ENCODE measurements at regions not wholly inside any gene's neighbourhood (a gene's known extent, or its start where the extent isn't known, plus 50 kb on each side); places are given as distances from the start of the nearest gene placed in this dataset.
"Not testable (repeated sequence)": the region's sequence is repeated elsewhere in the genome, so short reads cannot be mapped to it uniquely, and the experiment has no call there.

GRCh38 chr12:46604684-46605083 lies 221.1 kb downstream of the SLC38A4 start:
- Histone ChIP-seq H3K4me3 (ENCODE audit: low read depth in 1 of 3, low read length in 3 of 3) (no peak overlapping the region), H3K27me3 (ENCODE audit: control insufficient read depth in 3 of 3, insufficient read depth in 3 of 3, low read length in 3 of 3) (no peaks in the 10 kb centered on the region), H3K36me3 (ENCODE audit: control insufficient read depth in 3 of 3, insufficient read depth in 2 of 3, low read depth in 1 of 3, low read length in 3 of 3) (no peaks in the 10 kb centered on the region), H3K27ac (ENCODE audit: low read depth in 1 of 3, low read length in 2 of 3) (no peak overlapping the region), H3K9me3 (ENCODE audit: control insufficient read depth in 2 of 2, insufficient read depth in 1 of 2, low read depth in 1 of 2, low read length in 1 of 2) (peaks cover 0 to 23% of the 10 kb centered on the region in 2 donors), H3K4me1 (ENCODE audit: control insufficient read depth in 3 of 3, insufficient read depth in 2 of 3, low read depth in 1 of 3, low read length in 2 of 3) (peaks cover 0 to 4% (median 0%) of the 10 kb centered on the region in 3 donors)
- FAIRE-seq, result no peak
- WGBS, 3 donors, result 88 to 93% (median 92%) methylated on average over 4 of the region's 4 CpGs
- DNase-seq, result no peak

GRCh38 chr12:46603776-46604456 lies 221.9 kb downstream of the SLC38A4 start:
- no peak overlapping the region for H3K27ac ChIP-seq (ENCODE audit: low read depth in 1 of 3, low read length in 2 of 3)
- no peaks in the 10 kb centered on the region for H3K27me3 ChIP-seq (ENCODE audit: control insufficient read depth in 3 of 3, insufficient read depth in 3 of 3, low read length in 3 of 3)
- FAIRE-seq, result no peak
- peaks cover 0 to 2% (median 0%) of the 10 kb centered on the region in 3 donors for H3K4me1 ChIP-seq (ENCODE audit: control insufficient read depth in 3 of 3, insufficient read depth in 2 of 3, low read depth in 1 of 3, low read length in 2 of 3)
- 85 to 94% (median 92%) methylated on average over 3 of the region's 3 CpGs for WGBS, 3 donors
- H3K36me3 ChIP-seq (ENCODE audit: control insufficient read depth in 3 of 3, insufficient read depth in 2 of 3, low read depth in 1 of 3, low read length in 3 of 3), result no peaks in the 10 kb centered on the region
- no peak for DNase-seq
- peaks cover 0 to 23% of the 10 kb centered on the region in 2 donors for H3K9me3 ChIP-seq (ENCODE audit: control insufficient read depth in 2 of 2, insufficient read depth in 1 of 2, low read depth in 1 of 2, low read length in 1 of 2)
- no peak overlapping the region for H3K4me3 ChIP-seq (ENCODE audit: low read depth in 1 of 3, low read length in 3 of 3)

- DNase-seq (no peak), FAIRE-seq (no peak)
- Histone ChIP-seq H3K9me3 (ENCODE audit: control insufficient read depth in 2 of 2, insufficient read depth in 1 of 2, low read depth in 1 of 2, low read length in 1 of 2) (peaks cover 0 to 23% of the 10 kb centered on the region in 2 donors), H3K4me3 (ENCODE audit: low read depth in 1 of 3, low read length in 3 of 3) (no peak overlapping the region), H3K27me3 (ENCODE audit: control insufficient read depth in 3 of 3, insufficient read depth in 3 of 3, low read length in 3 of 3) (no peaks in the 10 kb centered on the region), H3K36me3 (ENCODE audit: control insufficient read depth in 3 of 3, insufficient read depth in 2 of 3, low read depth in 1 of 3, low read length in 3 of 3) (no peaks in the 10 kb centered on the region), H3K4me1 (ENCODE audit: control insufficient read depth in 3 of 3, insufficient read depth in 2 of 3, low read depth in 1 of 3, low read length in 2 of 3) (no peaks in the 10 kb centered on the region), H3K27ac (ENCODE audit: low read depth in 1 of 3, low read length in 2 of 3) (no peak overlapping the region)
- WGBS, 3 donors, result 87 to 94% (median 92%) methylated on average over 1 of the region's 1 CpG
Measured at GRCh38 chr12:46602474-46602873, 223.3 kb downstream of the SLC38A4 start.

GRCh38 chr12:46590991-46591703 lies 218.6 kb upstream of the SLC38A2 start:
- no peak overlapping the region for H3K27ac ChIP-seq (ENCODE audit: low read depth in 1 of 3, low read length in 2 of 3)
- no peaks in the 10 kb centered on the region for H3K27me3 ChIP-seq (ENCODE audit: control insufficient read depth in 3 of 3, insufficient read depth in 3 of 3, low read length in 3 of 3)
- 83 to 88% (median 87%) methylated on average over 5 of the region's 5 CpGs for WGBS, 3 donors
- H3K4me1 ChIP-seq (ENCODE audit: control insufficient read depth in 3 of 3, insufficient read depth in 2 of 3, low read depth in 1 of 3, low read length in 2 of 3), result no peaks in the 10 kb centered on the region
- H3K4me3 ChIP-seq (ENCODE audit: low read depth in 1 of 3, low read length in 3 of 3), result no peak overlapping the region
- DNase-seq, result no peak
- H3K9me3 ChIP-seq (ENCODE audit: control insufficient read depth in 2 of 2, insufficient read depth in 1 of 2, low read depth in 1 of 2, low read length in 1 of 2), result peaks cover 0 to 5% of the 10 kb centered on the region in 2 donors
- no peaks in the 10 kb centered on the region for H3K36me3 ChIP-seq (ENCODE audit: control insufficient read depth in 3 of 3, insufficient read depth in 2 of 3, low read depth in 1 of 3, low read length in 3 of 3)
- no peak for FAIRE-seq

GRCh38 chr12:46585854-46586621 lies 213.5 kb upstream of the SLC38A2 start:
- Histone ChIP-seq H3K9me3 (ENCODE audit: control insufficient read depth in 2 of 2, insufficient read depth in 1 of 2, low read depth in 1 of 2, low read length in 1 of 2) (peaks cover 0 to 8% of the 10 kb centered on the region in 2 donors), H3K27ac (ENCODE audit: low read depth in 1 of 3, low read length in 2 of 3) (no peak overlapping the region), H3K4me1 (ENCODE audit: control insufficient read depth in 3 of 3, insufficient read depth in 2 of 3, low read depth in 1 of 3, low read length in 2 of 3) (no peaks in the 10 kb centered on the region), H3K4me3 (ENCODE audit: low read depth in 1 of 3, low read length in 3 of 3) (no peak overlapping the region), H3K27me3 (ENCODE audit: control insufficient read depth in 3 of 3, insufficient read depth in 3 of 3, low read length in 3 of 3) (no peaks in the 10 kb centered on the region), H3K36me3 (ENCODE audit: control insufficient read depth in 3 of 3, insufficient read depth in 2 of 3, low read depth in 1 of 3, low read length in 3 of 3) (no peaks in the 10 kb centered on the region)
- DNase-seq (peak; percentile 24 to 50), FAIRE-seq (no peak)
- WGBS, 3 donors, result 67 to 74% (median 69%) methylated on average over 7 of the region's 7 CpGs

- DNase-seq; H3K36me3 ChIP-seq (ENCODE audit: control insufficient read depth in 3 of 3, insufficient read depth in 2 of 3, low read depth in 1 of 3, low read length in 3 of 3); H3K27me3 ChIP-seq (ENCODE audit: control insufficient read depth in 3 of 3, insufficient read depth in 3 of 3, low read length in 3 of 3); H3K4me3 ChIP-seq (ENCODE audit: low read depth in 1 of 3, low read length in 3 of 3); FAIRE-seq; H3K4me1 ChIP-seq (ENCODE audit: control insufficient read depth in 3 of 3, insufficient read depth in 2 of 3, low read depth in 1 of 3, low read length in 2 of 3); H3K9me3 ChIP-seq (ENCODE audit: control insufficient read depth in 2 of 2, insufficient read depth in 1 of 2, low read depth in 1 of 2, low read length in 1 of 2); H3K27ac ChIP-seq (ENCODE audit: low read depth in 1 of 3, low read length in 2 of 3): not testable (repeated sequence)
- WGBS, 3 donors, result 91 to 97% (median 94%) methylated on average over 4 of the region's 4 CpGs
Measured at GRCh38 chr12:46584098-46584497, 211.5 kb upstream of the SLC38A2 start.

GRCh38 chr12:46581990-46582389 lies 209.4 kb upstream of the SLC38A2 start:
- not testable (repeated sequence) for H3K4me3 ChIP-seq (ENCODE audit: low read depth in 1 of 3, low read length in 3 of 3); H3K27me3 ChIP-seq (ENCODE audit: control insufficient read depth in 3 of 3, insufficient read depth in 3 of 3, low read length in 3 of 3); FAIRE-seq; H3K36me3 ChIP-seq (ENCODE audit: control insufficient read depth in 3 of 3, insufficient read depth in 2 of 3, low read depth in 1 of 3, low read length in 3 of 3); DNase-seq; H3K4me1 ChIP-seq (ENCODE audit: control insufficient read depth in 3 of 3, insufficient read depth in 2 of 3, low read depth in 1 of 3, low read length in 2 of 3); H3K9me3 ChIP-seq (ENCODE audit: control insufficient read depth in 2 of 2, insufficient read depth in 1 of 2, low read depth in 1 of 2, low read length in 1 of 2); H3K27ac ChIP-seq (ENCODE audit: low read depth in 1 of 3, low read length in 2 of 3)
- 92 to 96% (median 94%) methylated on average over 2 of the region's 2 CpGs for WGBS, 3 donors

GRCh38 chr12:46580445-46580844 lies 207.9 kb upstream of the SLC38A2 start:
- no peaks in the 10 kb centered on the region for H3K27me3 ChIP-seq (ENCODE audit: control insufficient read depth in 3 of 3, insufficient read depth in 3 of 3, low read length in 3 of 3)
- no peaks in the 10 kb centered on the region for H3K4me1 ChIP-seq (ENCODE audit: control insufficient read depth in 3 of 3, insufficient read depth in 2 of 3, low read depth in 1 of 3, low read length in 2 of 3)
- no peak for FAIRE-seq
- peaks cover 0 to 2% of the 10 kb centered on the region in 2 donors for H3K9me3 ChIP-seq (ENCODE audit: control insufficient read depth in 2 of 2, insufficient read depth in 1 of 2, low read depth in 1 of 2, low read length in 1 of 2)
- WGBS, 3 donors, result 91 to 95% (median 93%) methylated on average over 1 of the region's 1 CpG
- no peak overlapping the region for H3K27ac ChIP-seq (ENCODE audit: low read depth in 1 of 3, low read length in 2 of 3)
- H3K36me3 ChIP-seq (ENCODE audit: control insufficient read depth in 3 of 3, insufficient read depth in 2 of 3, low read depth in 1 of 3, low read length in 3 of 3), result no peaks in the 10 kb centered on the region
- no peak overlapping the region for H3K4me3 ChIP-seq (ENCODE audit: low read depth in 1 of 3, low read length in 3 of 3)
- no peak for DNase-seq
